A673 (cell line): ENCODE measurements at regions not wholly inside any gene's neighbourhood (a gene's known extent, or its start where the extent isn't known, plus 50 kb on each side); places are given as distances from the start of the nearest gene placed in this dataset.

Experiments
- BruUV-seq: library from RNA; stranded (reverse); fragments of 400-500 nt; replicated peaks from 2 replicates; lab custom pipeline; 2021; lab: Mats Ljungman, UMichigan
- CTCF ChIA-PET: fragments of 300-600 bp; sonication (Branson Sonifier 250); formaldehyde crosslinking; loops from one replicate; lab custom pipeline; 2022; ENCODE audit warnings: antibody characterized with exemption; lab: Charles Lee
- POLR2A ChIA-PET: fragments of 300-600 bp; sonication (Branson Sonifier 250); formaldehyde crosslinking; loops from one replicate; lab custom pipeline; 2022; ENCODE audit warnings: antibody characterized with exemption; ENCODE audit not compliant: low non-redundant PET; lab: Charles Lee
- DNase-seq: peaks from one replicate; pipeline ENCODE4 v3.0.0-alpha.2; 2015; ENCODE audit warnings: low spot score
- H3K27ac ChIP-seq: fragments of 200-600 bp; sonication (generic); 2 replicates; pipeline ENCODE4 v1.5.1; 2016; ENCODE audit warnings: mixed run types, low read depth, mild to moderate bottlenecking, mixed read lengths, antibody characterized with exemption, low read length; ENCODE audit not compliant: poor library complexity, severe bottlenecking
- H3K27me3 ChIP-seq: fragments of 200-600 bp; sonication (generic); replicated peaks from 2 replicates; pipeline ENCODE4 v1.6.1; 2017; ENCODE audit warnings: mixed run types, low read depth, mild to moderate bottlenecking, mixed read lengths, antibody characterized with exemption, low read length; ENCODE audit not compliant: insufficient read depth, poor library complexity
- H3K36me3 ChIP-seq: fragments of 200-600 bp; sonication (generic); 2 replicates; pipeline ENCODE4 v1.6.1; 2016; ENCODE audit warnings: mixed run types, mild to moderate bottlenecking, mixed read lengths, antibody characterized with exemption, low read length; ENCODE audit not compliant: insufficient read depth, poor library complexity, severe bottlenecking
- H3K4me1 ChIP-seq: fragments of 200-600 bp; sonication (generic); 2 replicates; pipeline ENCODE4 v1.6.1; 2017; ENCODE audit warnings: mixed run types, mild to moderate bottlenecking, mixed read lengths, antibody characterized with exemption, low read length; ENCODE audit not compliant: insufficient read depth, poor library complexity, severe bottlenecking
- H3K4me3 ChIP-seq: fragments of 200-600 bp; sonication (generic); 2 replicates; pipeline ENCODE4 v1.5.1; 2016; ENCODE audit warnings: low read depth, mixed run types, mild to moderate bottlenecking, mixed read lengths, low read length; ENCODE audit not compliant: poor library complexity, severe bottlenecking
- H3K9me3 ChIP-seq: fragments of 200-600 bp; sonication (generic); 2 replicates; pipeline ENCODE4 v1.6.1; 2016; ENCODE audit warnings: mixed run types, low read depth, mild to moderate bottlenecking, mixed read lengths, antibody characterized with exemption, low read length; ENCODE audit not compliant: poor library complexity, severe bottlenecking
- EZH2 ChIP-seq: fragments of 200-600 bp; sonication (generic); IDR thresholded peaks from 2 replicates; pipeline ENCODE4 v1.6.1; 2017; ENCODE audit warnings: borderline replicate concordance, low read depth, mild to moderate bottlenecking, mixed read lengths, antibody characterized with exemption, low read length; ENCODE audit not compliant: poor library complexity, severe bottlenecking
- intact Hi-C: fragments of 100-400 bp; cut with micrococcal nuclease; formaldehyde crosslinking; loops from one replicate; pipeline ENCODE4 v1.10.0; 2022; ENCODE audit not compliant: unreplicated experiment
- TF ChIP-seq, protein P1 (sequence below): fragments of 300-800, 200-600 bp; sonication (generic); conservative IDR thresholded peaks from 2 replicates; pipeline ENCODE4 v1.5.1; 2017; ENCODE audit warnings: low read depth, mild to moderate bottlenecking, antibody characterized with exemption, low read length, moderate library complexity, mixed read lengths

DNA sequence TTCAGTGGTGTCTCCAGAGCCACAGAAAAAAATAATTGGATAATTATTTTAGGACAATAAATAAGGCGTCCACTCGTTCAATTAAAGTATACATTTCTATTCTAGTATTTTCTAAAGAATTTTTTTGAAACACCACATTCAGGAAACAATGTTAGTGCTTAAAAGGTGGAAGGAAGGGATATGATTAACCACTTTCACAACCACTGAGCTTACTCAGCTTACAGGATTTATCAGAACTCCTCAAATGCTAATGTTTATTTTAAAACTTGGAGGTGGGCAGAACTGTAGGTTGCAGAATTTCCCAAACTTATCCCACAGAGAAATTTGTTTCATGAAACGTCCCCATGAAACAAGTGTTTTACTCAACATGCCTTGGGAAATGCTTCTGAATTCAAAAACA lies 54.3 kb upstream of the MAGEB2 start:
- Histone ChIP-seq H3K36me3 (no peaks in the 10 kb centered on the region), H3K4me3 (no peak overlapping the region), H3K27ac (no peak overlapping the region), H3K27me3 (no peaks in the 10 kb centered on the region), H3K4me1 (peaks cover 6% of the 10 kb centered on the region), H3K9me3 (no peaks in the 10 kb centered on the region)
- no peak for DNase-seq
- ChIA-PET POLR2A (no interaction called here), CTCF (no interaction called here)
- BruUV-seq, result no TSS peak
- intact Hi-C loops, result no loop called here
- TF ChIP-seq, protein P1, sequence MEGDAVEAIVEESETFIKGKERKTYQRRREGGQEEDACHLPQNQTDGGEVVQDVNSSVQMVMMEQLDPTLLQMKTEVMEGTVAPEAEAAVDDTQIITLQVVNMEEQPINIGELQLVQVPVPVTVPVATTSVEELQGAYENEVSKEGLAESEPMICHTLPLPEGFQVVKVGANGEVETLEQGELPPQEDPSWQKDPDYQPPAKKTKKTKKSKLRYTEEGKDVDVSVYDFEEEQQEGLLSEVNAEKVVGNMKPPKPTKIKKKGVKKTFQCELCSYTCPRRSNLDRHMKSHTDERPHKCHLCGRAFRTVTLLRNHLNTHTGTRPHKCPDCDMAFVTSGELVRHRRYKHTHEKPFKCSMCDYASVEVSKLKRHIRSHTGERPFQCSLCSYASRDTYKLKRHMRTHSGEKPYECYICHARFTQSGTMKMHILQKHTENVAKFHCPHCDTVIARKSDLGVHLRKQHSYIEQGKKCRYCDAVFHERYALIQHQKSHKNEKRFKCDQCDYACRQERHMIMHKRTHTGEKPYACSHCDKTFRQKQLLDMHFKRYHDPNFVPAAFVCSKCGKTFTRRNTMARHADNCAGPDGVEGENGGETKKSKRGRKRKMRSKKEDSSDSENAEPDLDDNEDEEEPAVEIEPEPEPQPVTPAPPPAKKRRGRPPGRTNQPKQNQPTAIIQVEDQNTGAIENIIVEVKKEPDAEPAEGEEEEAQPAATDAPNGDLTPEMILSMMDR, result no peak
- no peak for TF ChIP-seq EZH2
